ENCODE measurements at regions not wholly inside any gene's neighbourhood (a gene's known extent, or its start where the extent isn't known, plus 50 kb on each side); places are given as distances from the start of the nearest gene placed in this dataset.

GRCh38 chr10:2850202-2850601 lies 217.1 kb upstream of the PFKP start:
- DNase-seq, result no peak

- no peak for DNase-seq
These were observed 222.4 kb upstream of the PFKP start for GRCh38 chr10:2844925-2845324.

DNA sequence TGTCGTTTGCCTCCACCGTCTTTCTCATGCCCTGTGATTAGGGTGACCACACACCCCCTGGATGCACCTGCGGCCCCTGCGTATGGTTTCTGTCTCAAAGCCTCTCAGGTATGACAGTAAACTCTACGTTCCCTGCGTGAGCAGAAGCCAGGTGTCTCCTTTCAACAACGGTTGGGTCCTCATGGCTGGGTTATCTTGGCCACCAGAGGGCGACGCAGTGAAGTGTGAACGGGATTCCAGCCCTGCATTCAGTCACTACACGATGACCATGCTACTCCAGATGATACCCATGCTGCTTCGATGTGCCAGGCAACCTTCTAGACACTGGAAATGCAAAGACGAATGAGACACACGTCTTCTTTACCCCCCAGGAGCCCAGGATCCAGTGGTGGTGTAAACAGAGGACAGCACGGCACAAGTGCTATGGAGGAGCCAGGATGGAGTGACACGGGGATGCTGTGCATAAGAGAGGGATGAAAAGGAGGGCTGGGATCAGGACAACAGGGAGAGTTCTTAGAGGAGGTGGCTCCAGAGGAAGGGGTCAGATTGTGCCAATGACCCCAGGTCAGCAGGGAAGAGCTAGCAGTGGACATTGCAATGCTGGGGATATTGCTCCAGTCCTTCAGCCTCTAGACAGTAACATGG lies 228.1 kb upstream of the PFKP start:
- DNase-seq, result no peak

- no peak for DNase-seq
These were observed 229.7 kb upstream of the PFKP start for GRCh38 chr10:2837674-2838073.

DNA sequence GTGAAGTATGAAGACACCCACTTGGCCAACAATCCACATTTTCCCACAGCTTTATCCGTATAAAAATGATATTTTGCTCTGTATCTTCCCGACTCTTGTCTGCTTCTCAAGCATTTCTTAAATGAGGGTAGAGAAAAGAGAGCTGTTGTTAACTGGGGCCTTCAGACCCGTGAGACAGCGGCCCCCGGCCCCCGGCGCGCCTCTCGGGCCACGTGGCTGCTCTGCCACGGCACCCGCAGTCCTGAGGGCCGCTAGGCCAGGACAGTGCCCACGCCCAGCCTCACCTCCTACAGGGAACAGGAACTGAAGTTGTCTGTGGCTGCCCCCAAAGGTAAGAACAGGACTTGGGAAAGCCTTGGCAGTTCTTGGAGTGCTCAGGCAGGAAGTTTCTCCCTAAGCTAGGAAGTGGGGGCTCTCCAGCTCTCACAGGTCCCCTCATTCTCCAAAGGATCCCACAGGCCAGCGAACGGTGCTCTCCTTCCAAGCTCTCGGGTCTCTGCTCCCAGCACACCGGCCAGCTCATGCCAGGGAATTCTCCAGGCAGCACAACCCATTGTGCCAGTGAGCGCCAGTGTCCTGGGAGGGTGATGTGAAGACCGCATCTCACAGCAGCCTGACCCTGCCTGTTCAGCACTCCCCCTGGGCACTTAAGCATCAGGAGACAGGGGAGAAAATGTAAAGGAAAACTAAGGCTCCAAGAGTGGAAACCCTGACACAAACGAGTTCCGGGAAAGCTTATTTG lies 230.3 kb upstream of the PFKP start:
- no peak for DNase-seq

- DNase-seq, result no peak
These were observed 233.1 kb upstream of the PFKP start for GRCh38 chr10:2834214-2834613.

GRCh38 chr10:2831509-2831908 lies 235.8 kb upstream of the PFKP start:
- no peak for DNase-seq

DNA sequence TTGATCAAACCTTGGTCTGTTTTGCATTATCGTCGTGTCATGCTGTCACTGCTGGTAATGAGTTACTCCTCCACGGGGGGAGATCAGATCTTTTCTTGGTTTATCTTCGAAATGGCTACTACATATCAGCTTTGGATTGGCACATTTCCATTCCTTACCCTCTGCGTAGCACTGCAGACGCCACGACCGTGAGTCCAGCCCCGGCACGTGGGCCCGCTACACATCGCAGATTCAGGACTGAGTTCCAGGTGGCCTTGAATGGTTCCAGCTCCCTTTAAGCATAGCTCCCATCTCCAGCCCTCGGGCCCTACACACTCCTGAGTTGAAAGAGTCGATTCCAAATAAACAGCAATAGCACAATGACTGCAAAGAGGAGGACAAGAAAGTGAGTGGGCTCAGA lies 238.6 kb upstream of the PFKP start:
- no peak for DNase-seq

- DNase-seq, result no peak
These were observed 240.7 kb upstream of the PFKP start for GRCh38 chr10:2826675-2827074.

DNA sequence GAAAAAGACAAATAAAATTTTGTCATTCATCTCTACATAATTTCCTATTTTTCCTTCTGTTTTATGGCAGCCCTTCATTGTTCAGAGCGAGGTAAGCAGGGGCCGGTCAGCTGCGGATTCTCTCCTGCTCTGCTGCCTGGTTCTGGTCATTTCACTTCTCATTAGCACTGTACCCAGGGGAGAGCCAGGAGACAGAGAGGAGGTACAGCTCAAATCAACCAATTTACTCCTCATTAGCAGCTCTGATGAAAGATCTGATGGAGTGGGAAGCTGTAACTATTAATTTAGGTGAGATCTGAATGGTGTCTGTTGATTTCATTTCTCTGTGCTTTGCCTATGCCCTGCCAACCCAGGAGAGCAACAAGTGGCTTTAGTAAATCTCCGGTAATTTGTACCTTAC lies 241.5 kb upstream of the PFKP start:
- no peak for DNase-seq

- peak; percentile 29 for DNase-seq
These were observed 249.3 kb upstream of the PFKP start for GRCh38 chr10:2817940-2818636.

- DNase-seq, result no peak
These were observed 253.7 kb upstream of the PFKP start for GRCh38 chr10:2813693-2814092.

- DNase-seq, result no peak
These were observed 254.1 kb upstream of the PFKP start for GRCh38 chr10:2813286-2813685.

GRCh38 chr10:2812631-2813030 lies 254.7 kb upstream of the PFKP start:
- no peak for DNase-seq

GRCh38 chr10:2800178-2800577 lies 267.2 kb upstream of the PFKP start:
- no peak for DNase-seq

GRCh38 chr10:2798336-2799022 lies 268.9 kb upstream of the PFKP start:
- peak; percentile 36 for DNase-seq

DNA sequence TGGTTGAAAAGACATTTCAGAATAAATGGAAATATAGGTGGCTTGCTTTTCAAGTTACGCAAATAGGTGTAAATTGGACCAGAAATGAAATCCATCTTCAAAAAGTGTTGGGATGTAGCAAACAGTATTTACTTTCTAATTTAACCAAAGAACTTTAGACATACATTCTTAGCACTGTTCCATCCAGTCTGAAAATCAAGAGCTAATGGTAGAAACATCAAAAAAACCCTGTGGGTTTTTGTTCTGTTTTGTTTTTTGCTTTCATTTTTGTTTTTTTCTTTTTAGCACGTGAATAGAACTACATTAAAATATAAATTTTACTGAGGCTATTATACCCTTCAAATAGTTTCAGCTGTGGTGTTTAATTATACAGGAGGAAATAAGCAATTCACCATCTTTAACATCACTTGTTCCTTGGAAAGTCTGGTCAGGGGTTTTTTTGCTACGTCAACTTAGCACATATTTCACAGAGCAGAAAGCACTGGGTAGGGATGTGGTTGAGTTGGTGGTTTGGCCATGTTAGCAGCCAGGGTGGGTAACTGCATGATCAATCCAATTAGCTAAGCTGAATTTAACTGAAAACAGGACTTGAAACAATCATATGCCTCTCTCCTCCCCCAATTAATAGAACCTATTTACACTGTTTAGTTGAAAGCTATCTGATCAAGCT lies 275.4 kb upstream of the PFKP start:
- no peak for DNase-seq

DNA sequence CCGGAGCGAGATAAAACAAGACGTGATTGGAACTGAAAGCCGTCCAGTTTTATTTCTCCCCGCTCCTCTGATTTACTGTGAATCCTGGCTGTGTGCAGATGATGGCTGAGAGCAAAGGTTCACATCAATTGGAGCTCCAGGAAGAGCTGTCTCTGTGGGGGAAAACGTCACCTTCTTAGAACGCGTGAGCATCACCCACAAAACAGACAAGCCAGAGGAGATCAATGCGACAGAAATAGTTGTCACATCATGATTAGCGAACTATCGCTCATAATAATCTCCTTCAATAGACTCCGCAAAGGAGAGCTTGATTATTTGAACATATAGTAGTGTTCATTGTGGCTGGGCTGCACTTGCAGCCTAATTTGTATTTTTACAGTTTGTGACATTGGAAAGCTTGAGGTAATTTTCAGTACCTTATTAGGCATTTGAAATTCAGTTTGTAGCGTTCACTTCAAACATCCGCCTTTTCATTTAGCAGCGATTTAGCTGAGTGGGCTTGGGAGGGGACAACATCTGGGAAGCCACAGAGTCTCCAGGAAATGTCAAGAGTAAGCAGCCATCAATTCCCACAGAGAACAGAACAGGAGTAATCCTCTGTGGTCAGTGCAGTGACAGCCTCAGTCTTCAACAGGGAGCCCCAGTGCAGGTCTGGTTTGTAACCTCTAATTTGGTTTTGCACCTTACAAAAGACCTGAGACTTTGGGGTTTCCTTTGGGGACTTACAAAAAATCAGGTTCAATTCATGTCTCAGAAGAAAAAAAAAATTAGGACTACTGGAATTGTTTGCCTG lies 276.8 kb upstream of the PFKP start:
- DNase-seq, result peak; percentile 57

- no peak for DNase-seq
These were observed 281.1 kb upstream of the PFKP start for GRCh38 chr10:2786251-2786650.

DNA sequence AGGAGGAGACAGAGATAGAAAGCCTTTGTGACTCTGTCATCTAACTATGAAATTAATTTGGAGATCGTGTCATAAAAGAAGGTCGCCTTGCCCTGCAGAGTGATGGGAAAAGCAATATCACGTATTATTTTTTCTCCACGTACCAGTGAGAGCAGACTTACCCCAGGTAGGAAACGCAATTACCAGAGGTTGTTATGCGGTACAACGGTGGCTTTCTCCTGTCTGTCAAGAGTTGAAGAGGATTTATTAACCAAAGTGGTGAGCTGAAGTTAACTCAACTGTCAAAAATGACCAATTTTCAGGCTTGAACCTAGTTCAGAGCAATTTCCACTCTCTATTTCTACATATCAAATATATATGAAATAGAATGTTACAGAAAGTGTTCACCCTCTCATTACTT lies 282.6 kb upstream of the PFKP start:
- no peak for DNase-seq

DNA sequence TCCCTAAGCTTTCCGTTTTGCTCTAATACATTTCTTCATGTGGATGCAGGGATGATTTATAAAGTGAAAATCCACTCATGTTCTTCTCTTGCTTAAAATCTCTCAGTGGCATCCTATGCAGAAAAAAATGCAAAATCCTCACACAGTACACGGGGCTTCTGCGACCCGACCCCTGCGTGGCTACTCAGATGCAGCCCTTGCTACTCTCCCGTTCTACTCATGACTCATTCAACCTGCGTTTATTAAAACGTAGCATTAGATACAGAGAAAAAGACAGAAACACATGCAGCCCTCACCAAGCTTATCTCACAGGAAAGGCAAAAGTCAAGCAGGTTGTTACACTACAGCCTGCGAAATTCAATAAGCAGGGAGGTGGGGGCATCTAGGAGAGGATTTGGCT lies 284.4 kb upstream of the PFKP start:
- DNase-seq, result no peak

DNA sequence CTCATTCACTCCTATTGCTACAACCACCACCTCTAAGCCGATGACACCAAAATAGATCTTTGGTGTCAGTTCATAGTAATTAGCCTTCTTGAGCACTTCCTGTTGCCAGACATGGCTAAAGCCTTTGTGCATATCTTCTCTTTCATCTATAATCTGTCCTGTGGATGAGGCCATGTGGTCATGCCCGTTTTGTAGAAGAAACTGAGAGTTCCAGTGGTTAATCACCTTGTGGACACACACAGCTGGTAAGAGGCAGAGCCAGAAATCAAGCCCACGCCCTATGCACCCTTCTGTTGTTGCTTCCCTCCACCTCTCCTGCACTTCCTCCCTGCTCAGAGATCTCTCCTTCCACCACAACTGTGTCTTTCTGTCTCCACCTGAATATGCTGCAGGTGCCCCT lies 285.1 kb upstream of the PFKP start:
- DNase-seq, result no peak

Measured in retina (tissue), 1 donor.